KMS-11 (cell line): ENCODE measurements at regions not wholly inside any gene's neighbourhood (a gene's known extent, or its start where the extent isn't known, plus 50 kb on each side); places are given as distances from the start of the nearest gene placed in this dataset.

ENCODE experiments used
- H2AFZ ChIP-seq: fragments of 200-600 bp; sonication (generic); 2 replicates; pipeline ENCODE4 v1.6.1; 2016; ENCODE audit warnings: antibody characterized with exemption, mixed run types, low read depth
- H3K27ac ChIP-seq: fragments of 200-600 bp; sonication (generic); 2 replicates; pipeline ENCODE4 v1.6.1; 2016; ENCODE audit warnings: mild to moderate bottlenecking, mixed run types
- H3K27me3 ChIP-seq: fragments of 200-600 bp; sonication (generic); 2 replicates; pipeline ENCODE4 v1.6.1; 2017; ENCODE audit warnings: mild to moderate bottlenecking, low read depth, mixed run types, moderate library complexity; ENCODE audit not compliant: insufficient read depth
- H3K36me3 ChIP-seq: fragments of 200-600 bp; sonication (generic); 2 replicates; pipeline ENCODE4 v1.6.1; 2017; ENCODE audit warnings: mild to moderate bottlenecking, mixed run types; ENCODE audit not compliant: insufficient read depth
- H3K4me1 ChIP-seq: fragments of 200-600 bp; sonication (generic); 2 replicates; pipeline ENCODE4 v1.6.1; 2016; ENCODE audit warnings: mild to moderate bottlenecking, low read depth, mixed run types; ENCODE audit not compliant: poor library complexity, severe bottlenecking
- H3K4me2 ChIP-seq: fragments of 200-600 bp; sonication (generic); 2 replicates; pipeline ENCODE4 v1.7.0; 2016; ENCODE audit warnings: mild to moderate bottlenecking, mixed run types
- H3K4me3 ChIP-seq: fragments of 200-600 bp; sonication (generic); IDR thresholded peaks from 2 replicates; pipeline ENCODE4 v1.6.1; 2017; ENCODE audit warnings: low read depth, low read length, mixed read lengths; ENCODE audit not compliant: insufficient read depth
- H3K79me2 ChIP-seq: fragments of 200-600 bp; sonication (generic); 2 replicates; pipeline ENCODE4 v1.6.1; 2016; ENCODE audit warnings: low read depth, mixed run types; ENCODE audit not compliant: insufficient read depth
- H3K9ac ChIP-seq: fragments of 200-600 bp; sonication (generic); 2 replicates; pipeline ENCODE4 v1.6.1; 2016; ENCODE audit warnings: mild to moderate bottlenecking, mixed run types
- H4K20me1 ChIP-seq: fragments of 200-600 bp; sonication (generic); 2 replicates; pipeline ENCODE4 v1.6.1; 2016; ENCODE audit warnings: mild to moderate bottlenecking, mixed run types; ENCODE audit not compliant: insufficient read depth
- CTCF ChIP-seq: fragments of 200-600 bp; sonication (generic); conservative IDR thresholded peaks from 2 replicates; pipeline ENCODE4 v1.6.1; 2017; ENCODE audit warnings: low read depth, mild to moderate bottlenecking, antibody characterized with exemption, low read length, moderate library complexity, mixed read lengths

- H3K4me1 ChIP-seq, result no peaks in the 10 kb centered on the region
- H3K27me3 ChIP-seq, result no peaks in the 10 kb centered on the region
- no peak overlapping the region for H3K4me3 ChIP-seq
- no peak overlapping the region for H2AFZ ChIP-seq
- no peak overlapping the region for H3K9ac ChIP-seq
- TF ChIP-seq CTCF, result no peak
- no peak overlapping the region for H3K27ac ChIP-seq
- H4K20me1 ChIP-seq, result no peaks in the 10 kb centered on the region
- no peaks in the 10 kb centered on the region for H3K36me3 ChIP-seq
- H3K4me2 ChIP-seq, result no peak overlapping the region
- H3K79me2 ChIP-seq, result no peaks in the 10 kb centered on the region
Observed at GRCh38 chr18:9043581-9043980, 58.9 kb upstream of the NDUFV2 start.

GRCh38 chr18:9047715-9048114, 54.8 kb upstream of the NDUFV2 start:
- H3K79me2 ChIP-seq, result no peaks in the 10 kb centered on the region
- H3K4me3 ChIP-seq, result no peak overlapping the region
- H2AFZ ChIP-seq, result no peak overlapping the region
- H3K4me2 ChIP-seq, result no peak overlapping the region
- no peaks in the 10 kb centered on the region for H3K27me3 ChIP-seq
- H3K4me1 ChIP-seq, result no peaks in the 10 kb centered on the region
- no peak overlapping the region for H3K27ac ChIP-seq
- H3K9ac ChIP-seq, result no peak overlapping the region
- TF ChIP-seq CTCF, result no peak
- no peaks in the 10 kb centered on the region for H4K20me1 ChIP-seq
- H3K36me3 ChIP-seq, result no peaks in the 10 kb centered on the region

GRCh38 chr18:9048236-9048635, 54.3 kb upstream of the NDUFV2 start:
- no peak for TF ChIP-seq CTCF
- Histone ChIP-seq H3K4me2 (no peak overlapping the region), H4K20me1 (no peaks in the 10 kb centered on the region), H3K36me3 (no peaks in the 10 kb centered on the region), H3K9ac (no peak overlapping the region), H2AFZ (no peak overlapping the region), H3K27ac (no peak overlapping the region), H3K27me3 (no peaks in the 10 kb centered on the region), H3K4me3 (no peak overlapping the region), H3K79me2 (no peaks in the 10 kb centered on the region), H3K4me1 (no peaks in the 10 kb centered on the region)

- no peaks in the 10 kb centered on the region for H3K4me1 ChIP-seq
- H4K20me1 ChIP-seq, result no peaks in the 10 kb centered on the region
- no peak overlapping the region for H3K4me3 ChIP-seq
- H3K27ac ChIP-seq, result no peak overlapping the region
- no peak overlapping the region for H2AFZ ChIP-seq
- TF ChIP-seq CTCF, result no peak
- H3K36me3 ChIP-seq, result no peaks in the 10 kb centered on the region
- no peaks in the 10 kb centered on the region for H3K79me2 ChIP-seq
- H3K9ac ChIP-seq, result no peak overlapping the region
- no peaks in the 10 kb centered on the region for H3K27me3 ChIP-seq
- no peak overlapping the region for H3K4me2 ChIP-seq
Observed at GRCh38 chr18:9048808-9049494, 53.5 kb upstream of the NDUFV2 start.
